ENCODE measurements at regions not wholly inside any gene's neighbourhood (a gene's known extent, or its start where the extent isn't known, plus 50 kb on each side); places are given as distances from the start of the nearest gene placed in this dataset.

- Histone ChIP-seq H3K27ac (ENCODE audit: low read depth, low read length) (no peak overlapping the region), H3K4me3 (ENCODE audit: low read length in 3 of 3) (no peak overlapping the region)
Observed at GRCh38 chr11:95327273-95327948, 96.4 kb upstream of the SESN3 start.

GRCh38 chr11:95325777-95326258 lies 94.8 kb upstream of the SESN3 start:
- Histone ChIP-seq H3K4me1 (ENCODE audit: control insufficient read depth in 3 of 3, insufficient read depth in 3 of 3, low read length in 3 of 3) (peaks cover 0 to 2% (median 0%) of the 10 kb centered on the region in 3 donors), H3K36me3 (ENCODE audit: control insufficient read depth in 3 of 3, insufficient read depth in 3 of 3, low read length in 3 of 3) (no peaks in the 10 kb centered on the region), H3K9ac (ENCODE audit: low read depth in 1 of 3, low read length in 3 of 3) (no peak overlapping the region), H3K9me3 (ENCODE audit: control insufficient read depth in 3 of 3, low read length in 3 of 3) (no peaks in the 10 kb centered on the region), H3K27ac (ENCODE audit: low read depth, low read length) (no peak overlapping the region), H3K4me3 (ENCODE audit: low read length in 3 of 3) (no peak overlapping the region), H3K27me3 (ENCODE audit: control insufficient read depth in 3 of 3, insufficient read depth in 3 of 3, low read length in 3 of 3) (no peaks in the 10 kb centered on the region)

More at GRCh38 chr11:95327273-95327948, 96.4 kb upstream of the SESN3 start:
- no peaks in the 10 kb centered on the region for H3K36me3 ChIP-seq (ENCODE audit: control insufficient read depth in 3 of 3, insufficient read depth in 3 of 3, low read length in 3 of 3)
- H3K9me3 ChIP-seq (ENCODE audit: control insufficient read depth in 3 of 3, low read length in 3 of 3) = no peaks in the 10 kb centered on the region
- H3K27me3 ChIP-seq (ENCODE audit: control insufficient read depth in 3 of 3, insufficient read depth in 3 of 3, low read length in 3 of 3) = no peaks in the 10 kb centered on the region
- H3K9ac ChIP-seq (ENCODE audit: low read depth in 1 of 3, low read length in 3 of 3) = no peak overlapping the region
- peaks cover 0 to 2% (median 0%) of the 10 kb centered on the region in 3 donors for H3K4me1 ChIP-seq (ENCODE audit: control insufficient read depth in 3 of 3, insufficient read depth in 3 of 3, low read length in 3 of 3)

- no peak overlapping the region for H3K4me3 ChIP-seq (ENCODE audit: low read length in 3 of 3)
- no peak overlapping the region for H3K27ac ChIP-seq (ENCODE audit: low read depth, low read length)
- no peaks in the 10 kb centered on the region for H3K9me3 ChIP-seq (ENCODE audit: control insufficient read depth in 3 of 3, low read length in 3 of 3)
- no peak overlapping the region for H3K9ac ChIP-seq (ENCODE audit: low read depth in 1 of 3, low read length in 3 of 3)
- H3K36me3 ChIP-seq (ENCODE audit: control insufficient read depth in 3 of 3, insufficient read depth in 3 of 3, low read length in 3 of 3) = no peaks in the 10 kb centered on the region
- H3K4me1 ChIP-seq (ENCODE audit: control insufficient read depth in 3 of 3, insufficient read depth in 3 of 3, low read length in 3 of 3) = peaks cover 0 to 2% (median 0%) of the 10 kb centered on the region in 3 donors
- no peaks in the 10 kb centered on the region for H3K27me3 ChIP-seq (ENCODE audit: control insufficient read depth in 3 of 3, insufficient read depth in 3 of 3, low read length in 3 of 3)
Observed at GRCh38 chr11:95324826-95325225, 93.8 kb upstream of the SESN3 start.

GRCh38 chr11:95322539-95322938 lies 91.5 kb upstream of the SESN3 start:
- Histone ChIP-seq H3K9ac (ENCODE audit: low read depth in 1 of 3, low read length in 3 of 3) (no peak overlapping the region), H3K27me3 (ENCODE audit: control insufficient read depth in 3 of 3, insufficient read depth in 3 of 3, low read length in 3 of 3) (no peaks in the 10 kb centered on the region), H3K27ac (ENCODE audit: low read depth, low read length) (no peak overlapping the region), H3K9me3 (ENCODE audit: control insufficient read depth in 3 of 3, low read length in 3 of 3) (no peaks in the 10 kb centered on the region), H3K4me3 (ENCODE audit: low read length in 3 of 3) (no peak overlapping the region), H3K4me1 (ENCODE audit: control insufficient read depth in 3 of 3, insufficient read depth in 3 of 3, low read length in 3 of 3) (peaks cover 0 to 2% (median 0%) of the 10 kb centered on the region in 3 donors), H3K36me3 (ENCODE audit: control insufficient read depth in 3 of 3, insufficient read depth in 3 of 3, low read length in 3 of 3) (no peaks in the 10 kb centered on the region)

GRCh38 chr11:95318498-95318897 lies 87.5 kb upstream of the SESN3 start:
- Histone ChIP-seq H3K36me3 (ENCODE audit: control insufficient read depth in 3 of 3, insufficient read depth in 3 of 3, low read length in 3 of 3) (no peaks in the 10 kb centered on the region), H3K27me3 (ENCODE audit: control insufficient read depth in 3 of 3, insufficient read depth in 3 of 3, low read length in 3 of 3) (no peaks in the 10 kb centered on the region), H3K9ac (ENCODE audit: low read depth in 1 of 3, low read length in 3 of 3) (no peak overlapping the region), H3K27ac (ENCODE audit: low read depth, low read length) (no peak overlapping the region), H3K4me3 (ENCODE audit: low read length in 3 of 3) (no peak overlapping the region), H3K9me3 (ENCODE audit: control insufficient read depth in 3 of 3, low read length in 3 of 3) (no peaks in the 10 kb centered on the region), H3K4me1 (ENCODE audit: control insufficient read depth in 3 of 3, insufficient read depth in 3 of 3, low read length in 3 of 3) (peaks cover 0 to 2% (median 0%) of the 10 kb centered on the region in 3 donors)

GRCh38 chr11:95308512-95309035 lies 77.6 kb upstream of the SESN3 start:
- Histone ChIP-seq H3K9ac (ENCODE audit: low read depth in 1 of 3, low read length in 3 of 3) (no peak overlapping the region), H3K9me3 (ENCODE audit: control insufficient read depth in 3 of 3, low read length in 3 of 3) (no peaks in the 10 kb centered on the region), H3K27me3 (ENCODE audit: control insufficient read depth in 3 of 3, insufficient read depth in 3 of 3, low read length in 3 of 3) (no peaks in the 10 kb centered on the region), H3K4me1 (ENCODE audit: control insufficient read depth in 3 of 3, insufficient read depth in 3 of 3, low read length in 3 of 3) (no peaks in the 10 kb centered on the region), H3K4me3 (ENCODE audit: low read length in 3 of 3) (no peak overlapping the region), H3K36me3 (ENCODE audit: control insufficient read depth in 3 of 3, insufficient read depth in 3 of 3, low read length in 3 of 3) (no peaks in the 10 kb centered on the region), H3K27ac (ENCODE audit: low read depth, low read length) (no peak overlapping the region)

GRCh38 chr11:95307286-95307685 lies 76.3 kb upstream of the SESN3 start:
- Histone ChIP-seq H3K27ac (ENCODE audit: low read depth, low read length) (no peak overlapping the region), H3K27me3 (ENCODE audit: control insufficient read depth in 3 of 3, insufficient read depth in 3 of 3, low read length in 3 of 3) (no peaks in the 10 kb centered on the region), H3K36me3 (ENCODE audit: control insufficient read depth in 3 of 3, insufficient read depth in 3 of 3, low read length in 3 of 3) (no peaks in the 10 kb centered on the region), H3K4me3 (ENCODE audit: low read length in 3 of 3) (no peak overlapping the region), H3K9ac (ENCODE audit: low read depth in 1 of 3, low read length in 3 of 3) (no peak overlapping the region), H3K4me1 (ENCODE audit: control insufficient read depth in 3 of 3, insufficient read depth in 3 of 3, low read length in 3 of 3) (no peaks in the 10 kb centered on the region), H3K9me3 (ENCODE audit: control insufficient read depth in 3 of 3, low read length in 3 of 3) (no peaks in the 10 kb centered on the region)

GRCh38 chr11:95306801-95307200 lies 75.8 kb upstream of the SESN3 start:
- Histone ChIP-seq H3K4me3 (ENCODE audit: low read length in 3 of 3) (no peak overlapping the region), H3K27me3 (ENCODE audit: control insufficient read depth in 3 of 3, insufficient read depth in 3 of 3, low read length in 3 of 3) (no peaks in the 10 kb centered on the region), H3K9ac (ENCODE audit: low read depth in 1 of 3, low read length in 3 of 3) (no peak overlapping the region), H3K4me1 (ENCODE audit: control insufficient read depth in 3 of 3, insufficient read depth in 3 of 3, low read length in 3 of 3) (no peaks in the 10 kb centered on the region), H3K9me3 (ENCODE audit: control insufficient read depth in 3 of 3, low read length in 3 of 3) (no peaks in the 10 kb centered on the region), H3K36me3 (ENCODE audit: control insufficient read depth in 3 of 3, insufficient read depth in 3 of 3, low read length in 3 of 3) (no peaks in the 10 kb centered on the region), H3K27ac (ENCODE audit: low read depth, low read length) (no peak overlapping the region)

GRCh38 chr11:95306123-95306522 lies 75.1 kb upstream of the SESN3 start:
- no peak overlapping the region for H3K4me3 ChIP-seq (ENCODE audit: low read length in 3 of 3)
- H3K27ac ChIP-seq (ENCODE audit: low read depth, low read length) = no peak overlapping the region

GRCh38 chr11:95305705-95306104 lies 74.7 kb upstream of the SESN3 start:
- Histone ChIP-seq H3K9ac (ENCODE audit: low read depth in 1 of 3, low read length in 3 of 3) (no peak overlapping the region), H3K27me3 (ENCODE audit: control insufficient read depth in 3 of 3, insufficient read depth in 3 of 3, low read length in 3 of 3) (no peaks in the 10 kb centered on the region), H3K9me3 (ENCODE audit: control insufficient read depth in 3 of 3, low read length in 3 of 3) (no peaks in the 10 kb centered on the region), H3K36me3 (ENCODE audit: control insufficient read depth in 3 of 3, insufficient read depth in 3 of 3, low read length in 3 of 3) (no peaks in the 10 kb centered on the region), H3K27ac (ENCODE audit: low read depth, low read length) (no peak overlapping the region), H3K4me1 (ENCODE audit: control insufficient read depth in 3 of 3, insufficient read depth in 3 of 3, low read length in 3 of 3) (no peaks in the 10 kb centered on the region), H3K4me3 (ENCODE audit: low read length in 3 of 3) (no peak overlapping the region)

More at GRCh38 chr11:95306123-95306522, 75.1 kb upstream of the SESN3 start:
- Histone ChIP-seq H3K9me3 (ENCODE audit: control insufficient read depth in 3 of 3, low read length in 3 of 3) (no peaks in the 10 kb centered on the region), H3K27me3 (ENCODE audit: control insufficient read depth in 3 of 3, insufficient read depth in 3 of 3, low read length in 3 of 3) (no peaks in the 10 kb centered on the region), H3K9ac (ENCODE audit: low read depth in 1 of 3, low read length in 3 of 3) (no peak overlapping the region), H3K36me3 (ENCODE audit: control insufficient read depth in 3 of 3, insufficient read depth in 3 of 3, low read length in 3 of 3) (no peaks in the 10 kb centered on the region), H3K4me1 (ENCODE audit: control insufficient read depth in 3 of 3, insufficient read depth in 3 of 3, low read length in 3 of 3) (no peaks in the 10 kb centered on the region)
